GM21367 (cell line): ENCODE measurements at regions not wholly inside any gene's neighbourhood (a gene's known extent, or its start where the extent isn't known, plus 50 kb on each side); places are given as distances from the start of the nearest gene placed in this dataset.

Experiments
- ATAC-seq: cut with Tn5 transposase; IDR thresholded peaks from one replicate; pipeline ENCODE4 v1.9.1; 2021; ENCODE audit not compliant: unreplicated experiment

GRCh38 chr7:9958486-9958885, 1015.2 kb upstream of the PHF14 start:
- ATAC-seq, result no peak

GRCh38 chr7:9960460-9960859, 1013.2 kb upstream of the PHF14 start:
- no peak for ATAC-seq

GRCh38 chr7:9961161-9961922, 1012.3 kb upstream of the PHF14 start:
- no peak for ATAC-seq

- ATAC-seq, result no peak
Measured at GRCh38 chr7:9962742-9963141, 1010.9 kb upstream of the PHF14 start.

GRCh38 chr7:9978106-9979064, 995.3 kb upstream of the PHF14 start:
- ATAC-seq, result no peak

GRCh38 chr7:9981742-9982349, 991.8 kb upstream of the PHF14 start:
- ATAC-seq, result no peak

- no peak for ATAC-seq
Measured at GRCh38 chr7:9983048-9983447, 990.6 kb upstream of the PHF14 start.

- ATAC-seq, result no peak
Measured at GRCh38 chr7:10015687-10016086, 958.0 kb upstream of the PHF14 start.

- ATAC-seq, result no peak
Measured at GRCh38 chr7:10022480-10022879, 951.2 kb upstream of the PHF14 start.

- no peak for ATAC-seq
Measured at GRCh38 chr7:10022957-10023356, 950.7 kb upstream of the PHF14 start.

- ATAC-seq, result no peak
Measured at GRCh38 chr7:10034843-10035556, 938.7 kb upstream of the PHF14 start.

- no peak for ATAC-seq
Measured at GRCh38 chr7:10036693-10037092, 937.0 kb upstream of the PHF14 start.

- no peak for ATAC-seq
Measured at GRCh38 chr7:10038351-10038750, 935.3 kb upstream of the PHF14 start.

- no peak for ATAC-seq
Measured at GRCh38 chr7:10040674-10041073, 933.0 kb upstream of the PHF14 start.

GRCh38 chr7:10070899-10071298, 902.8 kb upstream of the PHF14 start:
- no peak for ATAC-seq

GRCh38 chr7:10075866-10076265, 897.8 kb upstream of the PHF14 start:
- no peak for ATAC-seq

- no peak for ATAC-seq
Measured at GRCh38 chr7:10076660-10077300, 896.9 kb upstream of the PHF14 start.

GRCh38 chr7:10079572-10079971, 894.1 kb upstream of the PHF14 start:
- ATAC-seq, result no peak

- no peak for ATAC-seq
Measured at GRCh38 chr7:10082896-10083295, 890.8 kb upstream of the PHF14 start.

GRCh38 chr7:10083766-10084165, 889.9 kb upstream of the PHF14 start:
- no peak for ATAC-seq

- ATAC-seq, result no peak
Measured at GRCh38 chr7:10085231-10085630, 888.4 kb upstream of the PHF14 start.
